DMS153 treated with DMSO at 0.1 percent for 48 hours (cell line): ENCODE measurements at regions not wholly inside any gene's neighbourhood (a gene's known extent, or its start where the extent isn't known, plus 50 kb on each side); places are given as distances from the start of the nearest gene placed in this dataset.

Experiments
- DNase-seq: peaks from one replicate; lab custom pipeline; 2025; ENCODE audit not compliant: unreplicated experiment; lab: John Stamatoyannopoulos, UW

DNA sequence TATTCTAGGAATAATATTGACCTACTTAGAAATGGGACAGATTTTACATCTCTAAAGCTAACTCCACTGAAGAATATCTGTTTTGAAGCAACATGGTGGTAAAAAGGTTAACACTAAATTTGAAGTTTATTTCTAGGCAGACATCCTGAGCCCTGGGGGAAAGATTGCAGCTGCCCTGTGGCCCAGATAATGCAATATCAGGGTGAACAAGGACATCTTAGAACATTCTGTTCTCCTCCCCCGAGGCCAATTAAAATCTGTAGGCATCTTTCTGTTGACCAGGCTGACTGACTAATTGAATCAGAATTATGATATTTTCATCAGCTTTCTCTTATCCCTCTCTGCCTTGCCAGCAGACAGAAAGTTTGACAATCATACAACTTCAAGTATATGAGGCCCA lies 149.8 kb upstream of the DUSP10 start:
- no peak for DNase-seq

DNA sequence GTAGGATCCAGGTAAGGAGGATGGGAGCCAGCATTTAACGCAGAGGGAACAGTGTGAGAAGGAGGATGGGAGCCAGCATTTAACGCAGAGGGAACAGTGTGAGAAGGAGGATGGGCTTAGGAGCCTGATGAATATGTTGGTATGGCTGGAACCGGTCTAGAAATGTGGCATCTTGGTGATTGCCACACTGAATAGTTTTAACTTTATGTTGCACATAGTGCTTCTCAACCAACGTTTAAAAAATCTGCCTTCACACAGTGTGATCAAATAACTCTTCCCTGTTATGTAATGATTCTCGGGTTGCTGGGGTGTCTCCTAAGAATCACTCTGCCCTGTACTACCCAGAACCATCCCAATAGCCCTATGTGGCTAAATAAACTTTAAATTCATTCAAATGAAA lies 146.9 kb upstream of the DUSP10 start:
- DNase-seq, result no peak

DNA sequence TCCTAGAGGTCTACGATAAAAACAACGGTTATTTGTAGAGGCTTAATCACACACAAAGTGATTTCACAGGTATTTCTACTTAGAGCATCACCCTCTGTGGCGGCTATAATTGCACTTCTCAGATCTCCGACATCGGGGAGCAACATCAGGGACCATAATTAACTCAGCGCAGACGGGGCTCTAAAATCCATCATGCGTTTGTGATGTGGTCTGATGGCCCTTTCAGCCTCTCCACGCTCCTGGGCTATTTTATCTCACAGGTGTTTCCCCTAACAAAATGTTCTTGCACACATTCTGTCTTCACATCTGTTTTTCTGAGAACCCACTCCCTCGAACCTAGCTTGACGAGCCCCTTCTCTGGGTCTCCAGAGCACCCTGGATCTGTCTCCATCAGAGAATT lies 146.3 kb upstream of the DUSP10 start:
- no peak for DNase-seq

DNA sequence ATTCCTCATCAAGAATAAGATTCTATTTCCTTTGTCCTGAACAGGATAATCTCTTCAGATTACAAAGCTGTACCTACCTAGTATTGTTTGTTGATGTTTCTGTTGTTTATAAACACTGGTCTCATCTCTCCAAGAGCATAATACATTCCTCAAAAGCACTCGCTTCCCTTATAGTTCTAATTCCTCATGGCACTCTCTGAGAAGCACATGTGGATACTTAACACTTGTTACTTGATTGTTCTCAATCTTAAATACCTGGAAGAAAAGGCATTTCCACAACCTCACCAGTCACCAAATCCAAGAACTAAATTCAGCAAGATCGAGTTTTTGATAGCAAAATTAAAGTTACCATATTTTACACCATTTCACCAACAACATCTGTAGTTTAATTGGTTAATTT lies 145.9 kb upstream of the DUSP10 start:
- DNase-seq, result no peak

DNA sequence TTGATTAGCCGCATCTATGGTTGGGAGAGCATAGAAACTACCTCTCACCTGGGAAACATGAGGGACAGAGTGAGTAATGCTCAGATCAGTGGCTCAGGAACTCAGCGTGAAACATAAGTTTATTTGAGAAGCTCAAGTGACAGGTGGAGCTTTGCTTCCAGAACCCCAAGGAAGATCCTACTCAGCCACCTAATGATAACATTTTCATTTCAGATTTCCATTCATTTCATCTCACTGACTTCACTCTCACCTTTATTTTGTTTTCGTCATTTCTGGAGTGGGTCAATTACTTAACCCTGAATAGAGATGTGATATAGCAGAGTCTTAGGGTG lies 145.5 kb upstream of the DUSP10 start:
- DNase-seq, result no peak

DNA sequence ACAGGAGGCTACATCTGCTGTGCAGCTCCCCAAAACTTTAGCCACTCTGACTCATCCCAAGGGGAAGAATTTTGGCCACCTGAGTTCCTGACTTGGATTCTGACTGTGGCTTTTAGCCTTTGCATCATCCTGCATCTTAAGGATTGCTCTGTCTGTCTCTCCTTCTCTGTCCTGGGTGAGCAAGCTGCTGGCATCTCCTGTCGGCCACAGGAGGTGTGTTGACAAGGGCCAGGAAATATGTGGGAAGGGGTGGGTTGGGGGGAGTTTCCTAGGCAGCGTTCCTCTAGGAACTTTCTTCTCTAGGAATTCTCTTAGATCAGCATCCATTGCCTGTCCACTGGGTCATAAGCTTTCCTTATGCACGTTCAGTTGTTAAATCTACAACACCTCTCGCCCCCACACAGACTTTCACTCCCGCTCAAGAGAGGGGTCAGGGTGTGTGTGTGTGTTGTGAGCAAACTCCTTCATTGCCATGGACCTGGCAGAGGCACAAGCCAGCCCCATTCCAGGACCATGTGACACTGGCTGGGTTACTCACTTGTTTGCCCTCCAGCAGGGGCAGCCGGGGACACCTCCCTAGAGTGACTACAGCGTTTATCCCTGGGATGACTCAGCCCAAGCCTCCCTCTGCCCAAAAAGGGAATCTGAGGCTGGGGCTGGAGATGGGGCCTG lies 145.0 kb upstream of the DUSP10 start:
- no peak for DNase-seq

DNA sequence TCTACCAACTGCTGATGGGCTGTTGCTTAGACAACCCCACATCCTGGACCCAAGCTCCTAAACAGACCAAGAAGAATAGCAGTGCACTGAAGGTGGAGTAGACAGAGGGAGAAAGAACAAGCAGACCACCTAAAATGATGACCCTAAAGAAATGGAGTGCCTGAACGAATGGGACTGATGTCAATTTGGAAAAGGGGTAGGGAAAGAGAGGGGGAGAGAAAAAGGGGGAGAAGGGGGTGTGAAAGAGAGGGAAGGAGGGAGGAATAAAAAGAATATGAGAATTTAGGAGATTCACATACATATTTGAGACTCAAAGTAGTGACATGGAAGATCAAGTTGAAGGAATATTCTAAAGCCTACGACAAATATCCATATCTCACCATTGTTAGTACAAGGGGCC lies 144.4 kb upstream of the DUSP10 start:
- no peak for DNase-seq

DNA sequence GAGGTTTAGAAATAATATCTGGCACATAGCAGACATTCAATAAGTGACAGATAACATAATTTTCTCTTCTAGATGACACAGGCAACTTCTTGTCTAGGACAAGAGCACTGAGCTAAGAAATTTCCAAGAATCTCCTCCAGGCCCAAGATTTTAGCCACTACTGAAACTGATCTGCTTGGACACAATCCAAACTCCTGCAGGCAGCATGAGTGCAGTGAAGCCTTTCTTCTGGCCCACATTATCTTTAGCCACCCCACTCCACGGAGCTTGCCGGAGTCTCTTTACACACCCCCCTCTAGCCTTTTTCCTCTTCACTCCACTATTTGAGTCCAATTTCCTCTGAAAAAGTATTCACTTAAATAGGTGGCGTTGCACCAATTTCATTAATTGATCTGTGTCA lies 142.9 kb upstream of the DUSP10 start:
- no peak for DNase-seq

DNA sequence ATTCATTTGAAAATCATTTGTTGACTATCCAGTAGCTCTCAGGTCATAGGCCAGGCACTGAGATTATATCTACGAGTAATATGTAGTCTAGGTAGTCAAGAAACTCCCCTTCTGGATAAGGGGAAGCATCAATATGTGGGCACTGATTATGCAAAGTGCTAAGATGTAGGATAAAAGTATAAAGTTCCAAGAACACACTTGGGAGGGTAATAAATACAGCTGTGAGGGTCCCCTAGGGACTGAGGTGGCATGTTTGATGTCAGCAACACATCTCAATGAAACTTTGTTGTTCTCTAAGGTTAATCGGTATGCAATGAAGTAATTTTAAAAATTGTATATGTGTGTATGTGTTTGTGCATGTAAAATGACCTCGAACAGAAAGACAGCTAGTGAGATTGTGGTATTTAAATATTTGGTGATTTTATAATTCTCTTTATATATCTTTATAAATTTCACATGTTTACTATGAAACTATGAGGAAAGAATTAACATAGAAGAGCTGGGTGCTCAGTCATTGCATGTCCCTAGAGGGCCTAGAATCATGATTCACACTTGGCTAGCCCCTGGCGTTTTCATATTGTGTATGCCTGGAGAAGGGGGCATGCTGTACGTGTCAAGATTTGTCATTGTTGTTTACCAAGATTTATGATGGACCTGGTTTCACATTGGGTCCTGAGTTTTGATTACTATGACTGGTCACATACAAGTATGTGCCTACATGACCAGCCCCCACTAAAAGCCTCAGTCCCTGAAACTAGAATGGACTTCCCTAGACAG lies 140.1 kb upstream of the DUSP10 start:
- DNase-seq, result no peak

DNA sequence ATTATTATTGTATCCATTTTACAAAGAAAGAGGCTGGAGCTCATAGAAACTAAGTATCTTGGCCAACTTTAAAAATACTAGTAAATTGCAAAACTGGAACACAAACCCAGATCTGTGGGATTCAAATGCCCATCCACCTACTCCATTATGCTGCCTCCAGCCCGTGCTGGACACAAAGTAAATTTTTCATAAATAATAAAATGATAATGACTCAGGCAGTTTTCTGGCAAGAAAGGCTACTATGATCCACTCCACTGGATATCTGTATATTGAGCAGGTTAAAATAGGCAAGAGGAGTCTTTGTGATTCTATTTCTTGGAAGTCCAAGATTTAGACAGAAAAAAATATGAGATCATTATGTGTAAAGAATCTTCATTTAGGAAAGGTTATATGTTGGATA lies 138.3 kb upstream of the DUSP10 start:
- no peak for DNase-seq

DNA sequence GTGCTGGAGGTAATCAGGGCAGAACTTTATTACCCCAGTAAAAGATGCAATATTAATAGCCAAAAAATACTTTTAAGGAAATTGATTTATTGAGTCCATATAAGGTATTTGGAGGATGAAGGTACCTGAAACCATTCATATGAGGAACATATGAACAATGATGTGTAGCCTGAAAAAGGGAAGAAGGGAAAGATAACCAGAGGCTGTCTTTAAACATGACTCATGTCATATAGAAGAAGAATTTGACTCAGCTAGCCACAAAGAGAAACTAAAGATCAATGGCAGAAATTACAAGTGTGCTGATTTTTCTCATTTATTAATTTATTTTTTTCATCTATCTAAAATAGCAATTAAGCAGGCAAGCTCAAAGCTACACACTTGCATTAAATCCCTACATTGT lies 136.2 kb upstream of the DUSP10 start:
- no peak for DNase-seq

DNA sequence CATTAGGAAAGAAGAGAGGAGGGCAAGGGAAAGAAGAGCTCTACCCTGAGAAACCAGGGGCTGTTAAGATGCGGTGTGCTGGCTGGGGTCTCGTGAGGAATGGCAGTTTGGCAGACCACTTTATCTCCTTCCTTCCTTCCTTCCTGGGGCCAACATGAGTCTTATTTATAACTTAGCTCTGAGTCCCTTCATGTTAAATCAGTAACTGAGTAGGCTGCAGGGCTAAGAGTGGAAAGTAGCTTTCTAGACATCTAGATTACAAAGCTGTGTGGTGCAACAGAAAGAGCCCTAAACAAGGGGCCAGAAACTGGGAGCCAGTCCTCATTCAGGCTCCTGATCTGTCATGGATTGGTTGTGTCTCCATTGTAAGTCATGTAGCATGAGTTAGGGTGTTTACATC lies 135.4 kb upstream of the DUSP10 start:
- DNase-seq, result no peak

DNA sequence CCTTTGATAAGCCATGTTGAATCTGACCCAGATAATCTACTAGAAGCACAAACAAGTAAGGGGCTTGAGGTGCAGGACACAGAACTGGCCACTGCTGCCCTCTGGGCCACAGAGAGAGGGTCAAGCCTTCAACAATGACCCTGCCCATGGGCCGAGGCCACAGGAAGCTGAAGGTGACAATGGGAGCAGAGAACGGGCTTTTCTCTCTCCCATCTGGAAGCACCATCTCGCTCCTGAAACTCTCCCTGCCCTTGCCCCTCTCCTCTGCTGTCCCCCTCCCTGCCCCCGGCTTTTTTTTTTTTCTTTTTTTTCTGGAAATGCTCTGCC lies 133.1 kb upstream of the DUSP10 start:
- no peak for DNase-seq

DNA sequence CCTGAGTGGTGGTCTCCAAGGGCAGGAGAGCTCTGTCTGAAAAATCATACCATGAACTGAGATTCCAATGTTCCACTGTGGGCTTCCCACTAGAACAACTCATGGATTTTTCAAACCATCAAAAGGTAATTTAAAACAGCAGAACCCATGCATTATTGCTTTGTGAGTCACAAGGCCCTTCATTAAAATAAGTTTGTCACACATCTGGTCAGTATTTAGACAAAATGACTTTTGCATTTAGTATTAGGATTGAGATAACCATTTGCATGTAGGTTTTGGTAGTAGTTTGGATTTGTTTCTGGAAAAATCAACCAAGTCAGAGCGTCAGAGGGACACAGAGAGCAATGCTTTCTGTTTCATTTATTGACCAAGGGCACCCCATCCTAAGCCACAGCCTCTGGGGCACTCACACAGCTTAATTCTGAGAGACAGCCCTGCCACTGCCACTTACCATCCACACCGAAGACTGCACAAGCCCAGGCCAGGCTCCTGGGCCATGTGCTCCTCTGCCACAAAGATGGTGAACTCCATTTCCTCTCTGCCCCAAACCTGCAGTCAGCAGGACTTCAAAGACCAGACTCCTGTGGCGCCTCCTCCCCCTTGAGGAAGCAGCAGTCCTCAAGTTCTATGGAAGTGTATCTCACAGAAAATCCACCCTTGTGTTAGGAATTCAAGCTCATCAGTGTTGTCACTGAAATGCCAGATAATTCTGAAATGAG lies 132.6 kb upstream of the DUSP10 start:
- no peak for DNase-seq

DNA sequence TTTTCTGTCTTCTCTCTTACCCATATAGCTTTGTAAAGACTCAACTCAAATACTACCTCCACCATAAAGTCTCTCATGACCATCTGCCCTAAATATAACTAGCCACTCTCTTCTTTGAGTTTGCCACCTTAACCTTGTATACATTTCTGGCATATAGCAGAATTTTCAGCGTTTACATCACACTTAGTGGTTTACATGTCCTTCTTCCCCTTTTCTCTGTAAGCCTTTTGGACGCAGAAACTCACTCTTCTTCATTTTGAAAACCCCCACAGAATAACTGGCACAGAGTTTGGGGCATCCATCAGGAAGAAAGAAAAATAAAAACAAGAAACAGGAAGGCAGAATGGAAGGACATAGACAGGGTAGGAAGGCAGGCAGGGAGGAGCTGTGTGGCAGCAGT lies 131.8 kb upstream of the DUSP10 start:
- no peak for DNase-seq

DNA sequence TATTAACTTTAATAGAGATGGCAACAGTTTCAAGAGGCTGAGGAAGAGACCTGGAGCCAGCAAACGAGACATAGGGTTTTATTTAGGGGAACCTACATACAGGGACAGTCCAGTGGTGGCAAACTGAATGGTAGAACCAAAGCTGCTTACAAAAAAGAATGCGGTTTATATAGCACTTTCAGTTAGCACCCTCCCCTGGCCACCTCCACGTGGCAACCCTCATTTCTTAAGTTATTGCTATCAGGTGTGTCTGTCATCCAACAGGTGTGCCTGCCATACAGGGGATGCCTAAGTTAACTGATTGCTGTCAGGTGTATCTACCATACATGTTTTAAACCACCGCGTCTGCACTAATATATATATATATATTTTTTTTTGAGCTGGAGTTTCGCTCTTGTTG lies 129.2 kb upstream of the DUSP10 start:
- DNase-seq, result no peak

DNA sequence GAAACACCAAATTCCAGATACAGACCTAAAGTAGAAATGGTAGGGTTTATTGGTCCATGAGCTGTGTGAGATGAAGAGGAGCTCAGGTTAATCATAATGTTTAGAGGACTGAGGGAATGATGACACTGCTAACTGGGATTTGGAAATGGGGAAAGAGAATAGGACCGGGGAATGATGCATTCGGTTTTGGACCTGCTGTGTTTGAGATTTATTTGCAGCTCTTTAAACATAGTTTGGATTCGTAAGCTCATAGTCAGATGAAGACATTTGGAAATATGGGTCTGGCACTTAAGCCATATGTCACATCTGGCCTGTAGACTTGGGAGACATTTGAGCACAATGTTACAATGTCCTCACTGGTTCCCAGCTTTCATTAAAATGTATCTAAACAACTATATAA lies 127.9 kb upstream of the DUSP10 start:
- DNase-seq, result no peak

DNA sequence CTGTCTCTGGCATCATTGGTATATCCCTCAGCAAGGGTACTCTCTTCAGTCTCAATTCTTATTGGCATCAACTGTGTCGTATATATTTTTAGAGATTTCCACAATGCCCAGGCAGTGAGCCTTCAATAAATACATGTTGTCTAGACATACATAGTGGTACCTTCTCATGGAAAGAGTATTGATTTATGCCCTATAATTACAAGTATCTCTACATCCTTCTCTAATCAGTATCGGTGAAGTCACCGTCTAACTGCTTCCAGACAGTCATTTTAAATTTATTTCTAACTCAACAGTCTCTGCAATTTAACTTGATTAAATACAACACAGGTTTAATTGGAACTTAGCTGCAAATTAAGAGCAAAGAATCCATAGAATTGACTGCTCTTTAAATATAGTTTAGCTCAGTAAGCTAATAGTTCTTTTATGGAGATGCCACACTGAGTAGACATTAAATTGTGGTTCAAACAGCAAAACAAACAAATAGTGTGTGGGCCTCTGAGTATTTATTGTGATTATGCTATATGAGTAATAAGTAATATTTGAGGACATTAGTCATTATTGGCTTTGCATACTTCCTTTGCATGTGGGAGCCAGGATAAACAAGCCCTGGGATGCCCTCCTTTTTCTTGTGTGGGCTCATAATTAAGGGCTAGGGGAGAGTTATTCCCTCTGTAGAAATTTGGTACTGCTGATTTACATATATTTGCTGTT lies 126.9 kb upstream of the DUSP10 start:
- DNase-seq, result no peak

DNA sequence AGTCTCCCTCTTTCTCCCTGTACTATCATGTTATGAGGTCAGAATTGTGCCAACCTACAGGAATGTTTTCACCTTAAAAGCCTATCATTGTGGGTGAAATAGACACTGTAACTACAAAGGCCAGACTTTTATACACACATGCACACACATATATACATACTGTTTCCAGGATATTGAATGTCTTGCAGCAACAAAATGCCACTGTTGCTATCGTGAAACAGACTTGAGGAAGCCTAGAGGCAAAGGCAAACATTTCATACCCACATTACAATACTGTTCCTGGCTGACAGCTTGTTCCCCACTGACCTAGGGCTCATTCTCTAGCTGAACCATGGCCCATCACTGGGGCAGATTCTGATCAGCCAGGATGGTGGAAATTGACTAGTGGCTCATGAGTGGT lies 125.1 kb upstream of the DUSP10 start:
- DNase-seq, result no peak

DNA sequence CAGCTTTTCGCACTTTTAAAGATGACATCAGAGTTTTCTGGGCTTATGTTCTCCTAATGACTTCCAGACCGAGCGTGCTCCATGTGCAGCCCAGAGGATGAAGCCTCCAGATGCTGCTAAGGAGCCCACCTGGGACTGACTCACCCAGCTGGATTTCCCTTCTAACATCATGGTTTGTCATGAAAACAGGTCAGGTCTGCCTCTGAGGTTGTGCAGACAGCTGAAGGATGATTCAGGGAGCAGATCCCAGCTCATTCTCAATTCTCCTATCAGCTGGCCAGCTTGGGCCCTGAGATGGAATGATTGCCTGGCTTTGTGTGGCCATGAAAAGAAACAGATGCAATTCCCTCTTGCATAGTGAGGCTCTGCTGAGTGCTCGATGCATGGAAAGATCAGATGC lies 123.9 kb upstream of the DUSP10 start:
- no peak for DNase-seq

DNA sequence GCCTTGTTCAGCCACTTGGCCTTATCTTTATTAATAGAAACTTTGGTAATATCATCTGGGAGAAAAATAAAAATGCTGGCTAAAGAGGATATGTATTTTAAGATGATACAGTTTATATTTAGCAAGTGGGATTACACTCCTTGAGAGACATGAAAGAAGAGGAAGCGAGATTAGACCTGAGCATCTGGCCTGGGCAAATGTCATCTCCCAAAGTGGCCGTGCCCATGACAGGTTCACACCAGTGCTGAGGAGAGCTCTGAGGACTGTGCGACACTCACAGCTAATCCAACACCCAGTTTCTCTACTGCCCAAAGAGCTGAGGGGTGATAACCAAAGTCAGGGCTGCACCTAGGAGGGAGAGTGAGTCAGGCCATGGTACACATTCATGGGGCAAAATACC lies 121.7 kb upstream of the DUSP10 start:
- no peak for DNase-seq

DNA sequence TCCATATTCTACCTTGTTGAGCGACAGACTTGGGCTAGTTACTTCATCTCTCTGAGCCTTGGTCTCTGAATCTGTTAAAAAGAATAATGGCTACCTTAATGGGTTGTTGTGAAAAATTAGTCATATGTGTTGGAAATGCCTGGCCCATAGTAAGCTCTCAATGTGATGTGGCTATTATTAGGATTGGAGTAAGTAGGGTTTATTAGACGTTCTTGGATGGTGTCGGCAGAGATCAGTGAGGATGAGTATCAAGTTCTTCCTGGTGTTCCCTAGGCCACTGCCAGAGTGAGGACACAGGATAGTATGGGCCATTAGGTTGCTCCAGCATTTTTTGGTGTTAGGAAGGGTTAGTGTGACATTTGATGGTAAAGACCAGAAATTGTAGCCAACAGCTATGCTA lies 121.1 kb upstream of the DUSP10 start:
- no peak for DNase-seq
